Mesenchymal stem cell (in vitro differentiated cells and primary cell): ENCODE measurements at regions not wholly inside any gene's neighbourhood (a gene's known extent, or its start where the extent isn't known, plus 50 kb on each side); places are given as distances from the start of the nearest gene placed in this dataset.

Experiments used
- DNase-seq: peaks from one replicate; pipeline ENCODE4 v3.0.0-alpha.2; 2013
- H2AFZ ChIP-seq: one replicate; pipeline ENCODE4 v1.6.1; 2013; ENCODE audit warnings: low read depth, mild to moderate bottlenecking, control low read depth, inconsistent platforms, low read length, moderate library complexity
- H2AK5ac ChIP-seq: 2 replicates; pipeline ENCODE4 v1.6.1; 2013; ENCODE audit warnings: low read length, moderate library complexity, mild to moderate bottlenecking, inconsistent platforms; ENCODE audit not compliant: severe bottlenecking
- H2BK120ac ChIP-seq: one replicate; pipeline ENCODE4 v1.6.1; 2013; ENCODE audit warnings: low read depth, mild to moderate bottlenecking, inconsistent platforms, low read length, moderate library complexity
- H2BK12ac ChIP-seq, 2 experiments: one replicate each; pipeline ENCODE4 v1.6.1; 2013; ENCODE audit warnings: inconsistent platforms in 2 of 2, low read length in 2 of 2, mild to moderate bottlenecking in 2 of 2, moderate library complexity in 2 of 2, control low read depth in 1 of 2
- H2BK15ac ChIP-seq: one replicate; pipeline ENCODE4 v1.6.1; 2013; ENCODE audit warnings: mild to moderate bottlenecking, low read depth, inconsistent platforms; ENCODE audit not compliant: poor library complexity, severe bottlenecking
- H2BK5ac ChIP-seq: 2 replicates; pipeline ENCODE4 v1.6.1; 2013; ENCODE audit warnings: low read depth, mild to moderate bottlenecking, low read length, control low read depth, inconsistent platforms; ENCODE audit not compliant: poor library complexity, severe bottlenecking
- H3K14ac ChIP-seq, 2 experiments: one replicate each; pipeline ENCODE4 v1.6.1; 2013; ENCODE audit warnings: inconsistent platforms in 2 of 2, low read length in 2 of 2, control low read depth in 1 of 2, mild to moderate bottlenecking in 1 of 2, moderate library complexity in 1 of 2
- H3K18ac ChIP-seq, 2 experiments: one replicate each; pipeline ENCODE4 v1.6.1; 2013; ENCODE audit warnings: inconsistent platforms in 2 of 2, low read length in 2 of 2, control low read depth in 1 of 2, low read depth in 1 of 2, mild to moderate bottlenecking in 1 of 2
- H3K23ac ChIP-seq, 2 experiments: one replicate each; pipeline ENCODE4 v1.6.1; 2013; ENCODE audit warnings: inconsistent platforms in 2 of 2, low read length in 2 of 2, mild to moderate bottlenecking in 2 of 2, moderate library complexity in 2 of 2, control low read depth in 1 of 2
- H3K27ac ChIP-seq: 2 replicates; pipeline ENCODE4 v1.5.1; 2013; ENCODE audit warnings: mild to moderate bottlenecking, moderate library complexity, low read length, control low read depth, inconsistent platforms; ENCODE audit not compliant: poor library complexity, severe bottlenecking
- H3K27me3 ChIP-seq, 2 experiments: 2 replicates each; pipeline versions ENCODE4 v1.6.1 to v1.7.0; 2013; ENCODE audit warnings: low read length in 2 of 2, mild to moderate bottlenecking in 2 of 2, moderate library complexity in 2 of 2, control low read depth in 1 of 2, inconsistent platforms in 1 of 2; ENCODE audit not compliant: control insufficient read depth in 1 of 2, insufficient read depth in 1 of 2
- H3K36me3 ChIP-seq, 2 experiments: 2 replicates each; pipeline versions ENCODE4 v1.6.1 to v1.7.0; 2013; ENCODE audit warnings: low read length in 2 of 2, control low read depth in 1 of 2, inconsistent platforms in 1 of 2, low read depth in 1 of 2, mild to moderate bottlenecking in 1 of 2; ENCODE audit not compliant: insufficient read depth in 2 of 2, control insufficient read depth in 1 of 2
- H3K4ac ChIP-seq, 2 experiments: one replicate each; pipeline ENCODE4 v1.6.1; 2013; ENCODE audit warnings: inconsistent platforms in 2 of 2, low read length in 2 of 2, mild to moderate bottlenecking in 2 of 2, moderate library complexity in 2 of 2, control low read depth in 1 of 2, low read depth in 1 of 2
- H3K4me1 ChIP-seq: 2 replicates; pipeline ENCODE4 v1.6.1; 2013; ENCODE audit warnings: low read depth, low read length, control low read depth; ENCODE audit not compliant: control insufficient read depth, insufficient read depth
- H3K4me2 ChIP-seq: 2 replicates; pipeline ENCODE4 v1.6.1; 2013; ENCODE audit warnings: low read length, mild to moderate bottlenecking, inconsistent platforms; ENCODE audit not compliant: poor library complexity, severe bottlenecking
- H3K4me3 ChIP-seq, 2 experiments: 2 replicates each; pipeline versions ENCODE4 v1.5.1 to v1.7.0; 2013; ENCODE audit warnings: low read length in 2 of 2, mild to moderate bottlenecking in 2 of 2, control low read depth in 1 of 2, low read depth in 1 of 2; ENCODE audit not compliant: insufficient read depth in 1 of 2
- H3K79me1 ChIP-seq: replicated peaks from 2 replicates; pipeline ENCODE4 v1.6.1; 2013; ENCODE audit warnings: mild to moderate bottlenecking, control low read depth, low read length, inconsistent platforms; ENCODE audit not compliant: poor library complexity, severe bottlenecking
- H3K9ac ChIP-seq: 2 replicates; pipeline ENCODE4 v1.7.0; 2013; ENCODE audit warnings: mild to moderate bottlenecking, low read length, moderate library complexity
- H3K9me3 ChIP-seq: 2 replicates; pipeline ENCODE4 v1.7.0; 2013; ENCODE audit warnings: mild to moderate bottlenecking, low read length; ENCODE audit not compliant: control insufficient read depth
- H4K8ac ChIP-seq: one replicate; pipeline ENCODE4 v1.6.1; 2013; ENCODE audit warnings: inconsistent platforms, mild to moderate bottlenecking, low read length, moderate library complexity
- H4K91ac ChIP-seq: one replicate; pipeline ENCODE4 v1.6.1; 2013; ENCODE audit warnings: mild to moderate bottlenecking, low read length, inconsistent platforms
- WGBS: methylation state at CpG from one replicate; pipeline ENCODE4 v1.1.7; 2013; ENCODE audit warnings: mixed read lengths; 5-methylcytosine and 5-hydroxymethylcytosine counted together

- peak overlapping the region in 1 of 2 experiments; percentile 56 for H3K18ac ChIP-seq
- no peak overlapping the region for H3K4me3 ChIP-seq
- no peaks in the 10 kb centered on the region for H3K36me3 ChIP-seq
- peaks cover 5 to 46% of the 10 kb centered on the region in 2 experiments for H3K27me3 ChIP-seq
- no peak overlapping the region for H2BK5ac ChIP-seq
- H3K79me1 ChIP-seq: no peaks in the 10 kb centered on the region
- peak; percentile 40 for DNase-seq
- no peak overlapping the region for H2BK120ac ChIP-seq
- no peak overlapping the region for H3K4me2 ChIP-seq
- H3K14ac ChIP-seq: no peak overlapping the region
- no peaks in the 10 kb centered on the region for H3K4me1 ChIP-seq
- H4K91ac ChIP-seq: no peak overlapping the region
- 86% methylated on average over 11 of the region's 12 CpGs for WGBS
- H2BK12ac ChIP-seq: no peak overlapping the region
- no peak overlapping the region for H4K8ac ChIP-seq
- H2BK15ac ChIP-seq: no peak overlapping the region
- H3K4ac ChIP-seq: no peak overlapping the region
- no peak overlapping the region for H2AFZ ChIP-seq
- H3K9ac ChIP-seq: no peak overlapping the region
- no peak overlapping the region for H3K23ac ChIP-seq
- H2AK5ac ChIP-seq: no peak overlapping the region
- no peaks in the 10 kb centered on the region for H3K9me3 ChIP-seq
- H3K27ac ChIP-seq: no peak overlapping the region
Measured at GRCh38 chr15:101558221-101558941, 68.9 kb upstream of the PCSK6 start.

GRCh38 chr15:101556273-101556672, 66.8 kb upstream of the PCSK6 start:
- H3K23ac ChIP-seq: no peak overlapping the region
- H2AFZ ChIP-seq: no peak overlapping the region
- no peak overlapping the region for H3K27ac ChIP-seq
- peaks cover 0 to 4% of the 10 kb centered on the region in 2 experiments for H3K36me3 ChIP-seq
- H2AK5ac ChIP-seq: no peak overlapping the region
- peak overlapping the region; percentile 49 for H4K91ac ChIP-seq
- H3K4me3 ChIP-seq: no peak overlapping the region
- peak overlapping the region; percentile 46 to 59 for H3K18ac ChIP-seq
- DNase-seq: no peak
- no peaks in the 10 kb centered on the region for H3K9me3 ChIP-seq
- no peaks in the 10 kb centered on the region for H3K79me1 ChIP-seq
- H3K9ac ChIP-seq: no peak overlapping the region
- WGBS: 94% methylated on average over 16 of the region's 16 CpGs
- H3K4me1 ChIP-seq: no peaks in the 10 kb centered on the region
- H2BK12ac ChIP-seq: peak overlapping the region; percentile 44 to 60
- no peak overlapping the region for H3K4me2 ChIP-seq
- H3K4ac ChIP-seq: no peak overlapping the region
- H2BK120ac ChIP-seq: no peak overlapping the region
- peaks cover 14 to 57% of the 10 kb centered on the region in 2 experiments for H3K27me3 ChIP-seq
- H2BK15ac ChIP-seq: no peak overlapping the region
- no peak overlapping the region for H4K8ac ChIP-seq
- H3K14ac ChIP-seq: no peak overlapping the region
- H2BK5ac ChIP-seq: no peak overlapping the region

GRCh38 chr15:101554115-101554915, 64.8 kb upstream of the PCSK6 start:
- Histone ChIP-seq H2BK120ac (peak overlapping the region; percentile 55), H2AFZ (no peak overlapping the region), H3K27me3 (peaks cover 13 to 52% of the 10 kb centered on the region in 2 experiments), H3K79me1 (no peaks in the 10 kb centered on the region), H3K9ac (no peak overlapping the region), H3K9me3 (no peaks in the 10 kb centered on the region), H3K4me2 (no peak overlapping the region), H4K8ac (peak overlapping the region; percentile 73), H3K14ac (no peak overlapping the region), H3K18ac (peak overlapping the region in 1 of 2 experiments; percentile 76), H3K4me1 (no peaks in the 10 kb centered on the region), H2BK5ac (no peak overlapping the region), H3K27ac (no peak overlapping the region), H2AK5ac (no peak overlapping the region), H3K4me3 (no peak overlapping the region), H2BK12ac (peak overlapping the region in 1 of 2 experiments; percentile 52), H4K91ac (peak overlapping the region; percentile 64), H3K36me3 (peaks cover 0 to 4% of the 10 kb centered on the region in 2 experiments), H3K4ac (peak overlapping the region in 1 of 2 experiments; percentile 57), H3K23ac (no peak overlapping the region), H2BK15ac (no peak overlapping the region)
- DNase-seq: peak; percentile 66
- 75% methylated on average over 25 of the region's 25 CpGs for WGBS
